ENCODE measurements at regions not wholly inside any gene's neighbourhood (a gene's known extent, or its start where the extent isn't known, plus 50 kb on each side); places are given as distances from the start of the nearest gene placed in this dataset.

DNA sequence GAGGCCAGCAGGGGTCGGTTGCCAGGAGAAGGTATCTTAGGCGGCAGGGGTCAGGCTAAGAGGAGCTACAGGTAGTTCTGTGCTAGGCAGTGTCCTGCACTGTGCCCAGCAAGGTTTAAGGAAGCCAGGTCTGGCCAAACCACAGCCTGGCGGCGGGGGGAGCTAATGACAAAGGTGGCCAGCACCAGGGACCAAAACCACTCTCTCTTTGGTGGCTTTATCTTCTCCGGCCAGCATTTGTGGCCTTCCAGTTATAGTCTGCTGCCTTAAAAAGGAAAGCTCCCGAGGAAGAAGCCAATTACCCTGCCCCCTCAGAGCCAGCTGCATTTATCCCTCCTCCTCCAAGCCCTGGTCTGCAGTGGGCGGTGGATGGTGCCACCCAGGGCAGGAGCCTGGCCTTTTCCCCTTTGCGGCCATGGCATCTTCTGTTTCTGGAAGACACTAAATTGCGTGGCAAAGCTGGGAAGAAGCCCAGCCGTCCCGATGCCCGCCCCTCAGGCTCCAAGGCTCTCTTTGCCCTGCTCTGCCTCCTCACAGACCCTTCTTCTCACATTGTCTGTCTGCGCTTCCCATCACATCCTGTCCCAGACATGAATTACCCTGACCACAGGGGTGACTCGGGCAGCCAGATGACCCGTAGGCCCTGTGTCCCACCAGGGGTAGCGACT is 94.6 kb downstream of the EN1 start:
- TF ChIP-seq, protein P1, sequence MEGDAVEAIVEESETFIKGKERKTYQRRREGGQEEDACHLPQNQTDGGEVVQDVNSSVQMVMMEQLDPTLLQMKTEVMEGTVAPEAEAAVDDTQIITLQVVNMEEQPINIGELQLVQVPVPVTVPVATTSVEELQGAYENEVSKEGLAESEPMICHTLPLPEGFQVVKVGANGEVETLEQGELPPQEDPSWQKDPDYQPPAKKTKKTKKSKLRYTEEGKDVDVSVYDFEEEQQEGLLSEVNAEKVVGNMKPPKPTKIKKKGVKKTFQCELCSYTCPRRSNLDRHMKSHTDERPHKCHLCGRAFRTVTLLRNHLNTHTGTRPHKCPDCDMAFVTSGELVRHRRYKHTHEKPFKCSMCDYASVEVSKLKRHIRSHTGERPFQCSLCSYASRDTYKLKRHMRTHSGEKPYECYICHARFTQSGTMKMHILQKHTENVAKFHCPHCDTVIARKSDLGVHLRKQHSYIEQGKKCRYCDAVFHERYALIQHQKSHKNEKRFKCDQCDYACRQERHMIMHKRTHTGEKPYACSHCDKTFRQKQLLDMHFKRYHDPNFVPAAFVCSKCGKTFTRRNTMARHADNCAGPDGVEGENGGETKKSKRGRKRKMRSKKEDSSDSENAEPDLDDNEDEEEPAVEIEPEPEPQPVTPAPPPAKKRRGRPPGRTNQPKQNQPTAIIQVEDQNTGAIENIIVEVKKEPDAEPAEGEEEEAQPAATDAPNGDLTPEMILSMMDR (IDR thresholded peaks at IDR 0.05; ENCODE audit: insufficient read depth, low read depth, low read length) = no peak
- no peak for TF ChIP-seq EZH2 (IDR thresholded peaks at IDR 0.05; ENCODE audit: insufficient read depth, low read length)
